ENCODE measurements at regions not wholly inside any gene's neighbourhood (a gene's known extent, or its start where the extent isn't known, plus 50 kb on each side); places are given as distances from the start of the nearest gene placed in this dataset.

DNA sequence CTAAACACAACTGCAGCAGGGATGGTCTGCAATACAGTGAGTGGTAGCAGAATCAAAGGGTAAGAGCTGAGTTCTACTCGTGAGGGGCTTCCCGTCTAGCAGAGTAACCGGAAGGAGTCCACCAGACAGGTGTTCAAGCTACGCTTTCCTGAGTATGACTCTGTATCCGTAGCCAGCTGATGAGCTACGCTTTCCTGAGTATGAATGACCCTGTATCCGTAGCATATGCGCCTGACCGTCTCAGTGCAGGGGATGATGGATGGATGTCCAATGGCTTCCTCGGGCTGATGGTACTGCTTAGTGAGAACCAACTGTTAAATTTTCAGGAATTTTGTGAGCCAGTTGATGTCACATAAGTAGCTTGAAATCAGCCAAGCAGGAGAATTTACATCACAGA lies 244.1 kb upstream of the MYT1L start:
- DNase-seq = no peak

- no peak for DNase-seq
These were observed 243.5 kb upstream of the MYT1L start for GRCh38 chr2:2574401-2575180.

- DNase-seq = no peak
These were observed 242.7 kb upstream of the MYT1L start for GRCh38 chr2:2573658-2574293.

- no peak for DNase-seq
These were observed 242.1 kb upstream of the MYT1L start for GRCh38 chr2:2573205-2573604.

- DNase-seq = no peak
These were observed 241.5 kb upstream of the MYT1L start for GRCh38 chr2:2572393-2573204.

- no peak for DNase-seq
These were observed 240.5 kb upstream of the MYT1L start for GRCh38 chr2:2571301-2572150.

DNA sequence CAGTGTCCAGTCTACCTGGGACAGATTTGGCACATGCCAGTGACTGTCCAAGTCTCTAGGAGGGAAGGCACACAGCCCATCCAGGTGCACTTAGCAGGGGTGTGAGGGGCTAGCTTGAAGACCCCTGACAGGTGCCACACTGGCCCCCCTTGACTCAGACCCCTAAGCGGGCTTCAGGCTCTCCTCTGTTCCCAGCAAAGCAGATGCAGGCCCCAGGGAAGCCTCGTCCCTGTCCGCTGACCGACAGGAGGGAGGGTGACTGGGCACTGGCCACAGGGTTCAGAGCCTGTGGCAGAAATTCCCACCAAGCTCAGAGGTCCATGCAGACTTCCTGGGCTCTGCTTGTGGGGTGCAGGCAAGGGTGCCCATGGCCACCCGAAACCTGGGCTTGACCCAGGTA lies 239.8 kb upstream of the MYT1L start:
- DNase-seq = no peak

DNA sequence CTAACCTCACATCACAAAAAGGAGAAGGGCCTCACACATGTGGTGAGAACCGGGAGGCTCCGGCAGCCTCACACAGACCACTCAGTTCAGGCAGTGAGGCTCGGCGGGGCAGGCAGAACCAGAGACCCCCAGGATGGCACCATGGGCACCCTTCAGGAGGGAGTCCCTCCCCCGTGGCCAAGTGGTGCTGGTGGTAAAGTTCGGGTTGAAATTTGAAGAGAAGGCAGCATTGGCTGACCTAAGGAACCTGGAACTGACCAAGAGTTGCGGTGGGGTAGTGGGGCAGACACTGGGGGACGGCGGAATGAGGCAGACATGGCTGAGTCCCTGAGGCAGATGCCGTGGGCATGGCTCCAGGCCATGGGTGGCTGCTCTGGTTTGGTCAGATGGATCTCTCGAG lies 239.3 kb upstream of the MYT1L start:
- no peak for DNase-seq

- no peak for DNase-seq
These were observed 238.8 kb upstream of the MYT1L start for GRCh38 chr2:2569836-2570235.

- DNase-seq = no peak
These were observed 238.2 kb upstream of the MYT1L start for GRCh38 chr2:2569306-2569705.

DNA sequence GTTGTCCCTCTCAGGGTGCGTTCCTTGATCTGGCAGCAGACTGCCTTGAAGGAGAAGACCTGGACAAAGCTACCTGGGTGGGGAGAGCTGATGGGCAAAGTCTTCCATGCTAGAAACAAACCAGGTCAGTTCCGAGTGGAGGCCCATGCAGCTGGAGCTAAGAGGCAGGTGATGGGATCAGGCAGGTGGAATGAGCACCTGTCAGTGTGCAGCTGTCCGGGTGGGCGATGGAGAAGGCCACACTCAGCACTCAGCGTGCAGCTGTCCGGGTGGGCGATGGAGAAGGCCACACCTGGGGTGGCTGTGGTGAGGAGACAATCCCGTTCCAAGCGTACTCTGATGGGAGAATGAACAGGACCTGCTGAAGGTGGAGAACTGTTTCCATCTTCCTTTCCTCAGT lies 237.3 kb upstream of the MYT1L start:
- DNase-seq = no peak

- no peak for DNase-seq
These were observed 236.7 kb upstream of the MYT1L start for GRCh38 chr2:2567776-2568175.

- DNase-seq = no peak
These were observed 235.6 kb upstream of the MYT1L start for GRCh38 chr2:2566396-2567323.

- no peak for DNase-seq
These were observed 234.6 kb upstream of the MYT1L start for GRCh38 chr2:2565671-2566070.

DNA sequence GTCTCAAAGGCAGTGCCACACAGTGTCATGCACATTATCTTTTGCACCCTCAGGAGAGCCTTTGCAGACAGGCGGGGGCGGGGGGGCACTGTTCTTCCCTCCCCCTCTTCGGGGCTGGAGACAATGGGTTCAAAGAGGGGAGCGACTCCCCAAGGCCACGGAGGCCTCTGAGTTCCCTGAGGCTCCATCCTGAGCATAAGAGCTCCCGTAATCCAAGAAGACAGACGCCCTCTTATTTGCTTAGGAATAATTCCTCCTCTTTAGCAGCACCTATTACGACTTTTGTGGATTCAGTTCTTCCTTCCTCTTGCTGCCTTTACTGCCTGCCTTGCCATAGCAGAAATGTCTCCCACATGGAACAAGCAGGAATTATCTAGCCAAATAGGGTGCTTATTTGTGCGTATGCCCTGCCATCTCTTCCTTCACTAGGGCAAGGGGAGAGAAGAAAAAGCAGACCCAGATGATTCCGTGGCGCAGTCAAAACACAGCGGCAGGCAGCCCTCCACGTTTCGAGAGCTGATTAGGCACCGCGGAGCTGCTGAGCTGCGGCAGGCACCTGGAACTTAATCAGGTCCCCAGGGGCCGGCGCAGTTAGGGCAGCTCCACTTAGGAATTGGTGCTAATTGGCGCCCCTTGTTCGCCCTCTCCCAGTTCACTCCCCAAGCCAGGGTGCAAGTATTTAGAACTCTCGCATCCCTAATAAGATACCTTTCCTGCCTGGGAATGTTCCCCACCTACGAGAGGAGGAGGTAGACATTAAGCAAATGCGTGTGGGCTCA lies 233.4 kb upstream of the MYT1L start:
- no peak for DNase-seq

DNA sequence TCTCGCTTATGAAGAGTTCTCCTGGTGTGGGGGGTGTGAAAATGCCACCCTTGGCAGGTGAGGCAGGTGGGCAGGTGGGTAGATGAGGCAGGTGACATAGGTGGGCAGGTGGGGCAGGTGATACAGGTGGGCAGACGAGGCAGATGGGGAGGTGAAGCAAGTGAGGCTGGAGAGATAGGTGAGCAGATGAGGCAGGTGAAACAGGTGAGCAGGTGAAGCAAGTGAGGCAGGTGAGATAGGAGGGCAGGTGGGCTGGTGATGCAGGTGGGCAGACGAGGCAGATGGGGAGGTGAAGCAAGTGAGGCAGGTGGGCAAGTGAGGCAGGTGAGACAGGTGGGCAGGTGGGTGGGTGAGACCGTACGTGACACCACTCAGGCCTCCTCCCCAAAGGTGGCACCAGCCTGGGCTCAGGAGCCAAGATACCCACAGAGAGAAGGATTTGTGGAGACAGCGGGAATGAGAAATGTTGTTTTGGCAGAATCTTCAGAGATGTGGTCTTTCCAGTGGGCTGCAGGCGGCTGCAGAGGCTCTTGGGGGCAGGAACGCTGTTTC lies 232.3 kb upstream of the MYT1L start:
- no peak for DNase-seq

DNA sequence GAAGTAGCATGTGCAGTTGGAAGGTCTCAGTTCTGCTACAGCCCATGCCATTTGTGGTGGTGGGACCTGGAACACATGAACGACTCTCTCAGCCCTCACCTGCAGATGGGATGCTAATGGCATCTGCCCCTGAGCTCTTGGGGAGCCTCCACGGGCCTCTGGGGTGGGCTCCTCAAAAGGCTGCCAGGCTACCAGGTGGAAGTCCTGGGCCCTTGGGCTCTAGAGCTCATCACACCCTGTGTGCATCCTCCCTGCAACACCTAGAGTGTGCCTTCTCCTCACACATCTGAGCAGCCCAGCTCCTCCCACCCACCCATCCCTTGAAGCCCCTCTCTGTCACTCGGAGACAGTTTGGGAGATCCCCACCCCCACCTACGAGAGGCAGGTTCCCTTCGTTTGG lies 231.8 kb upstream of the MYT1L start:
- no peak for DNase-seq

GRCh38 chr2:2561346-2562095 lies 230.4 kb upstream of the MYT1L start:
- DNase-seq = no peak

GRCh38 chr2:2560374-2561015 lies 229.4 kb upstream of the MYT1L start:
- DNase-seq = no peak
